Neural cell (in vitro differentiated cells): ENCODE measurements at regions not wholly inside any gene's neighbourhood (a gene's known extent, or its start where the extent isn't known, plus 50 kb on each side); places are given as distances from the start of the nearest gene placed in this dataset.

Source experiments
- H2AFZ ChIP-seq: fragments of 200-600, 300-800 bp; sonication (generic), shearing (Covaris generic); 2 replicates; pipeline ENCODE4 v1.6.0; 2014; ENCODE audit warnings: low read depth, mild to moderate bottlenecking, antibody characterized with exemption, low read length, moderate library complexity
- H3F3A ChIP-seq: fragments of 200-600 bp; shearing (Covaris generic); 2 replicates; pipeline ENCODE4 v1.6.1; 2016; ENCODE audit warnings: mild to moderate bottlenecking, moderate library complexity, mixed read lengths, antibody characterized with exemption, low read length; ENCODE audit not compliant: insufficient read depth, poor library complexity, severe bottlenecking
- H3K27ac ChIP-seq: fragments of 200-600, 300-800 bp; sonication (generic), shearing (Covaris generic); 2 replicates; pipeline ENCODE4 v1.5.1; 2014; ENCODE audit warnings: mild to moderate bottlenecking, low read length, moderate library complexity
- H3K27me3 ChIP-seq: fragments of 300-800, 200-600 bp; sonication (generic), shearing (Covaris generic); 2 replicates; pipeline ENCODE4 v1.6.0; 2014; ENCODE audit warnings: mild to moderate bottlenecking, low read depth, low read length, moderate library complexity; ENCODE audit not compliant: insufficient read depth
- H3K36me3 ChIP-seq: fragments of 300-800, 200-600 bp; sonication (generic), shearing (Covaris generic); 2 replicates; pipeline ENCODE4 v1.5.1; 2014; ENCODE audit warnings: mild to moderate bottlenecking, antibody characterized with exemption, low read length, moderate library complexity; ENCODE audit not compliant: insufficient read depth
- H3K4me2 ChIP-seq: fragments of 300-800, 200-600 bp; sonication (generic), shearing (Covaris generic); 2 replicates; pipeline ENCODE4 v1.6.0; 2014; ENCODE audit warnings: mild to moderate bottlenecking, low read length
- H3K4me3 ChIP-seq: fragments of 300-800, 200-600 bp; sonication (generic), shearing (Covaris generic); 2 replicates; pipeline ENCODE4 v1.5.1; 2014; ENCODE audit warnings: mild to moderate bottlenecking, low read length, moderate library complexity
- H3K79me2 ChIP-seq: fragments of 200-600 bp; shearing (Covaris generic); replicated peaks from 2 replicates; pipeline ENCODE4 v1.6.0; 2014; ENCODE audit warnings: mild to moderate bottlenecking, low read length, moderate library complexity; ENCODE audit not compliant: insufficient read depth
- H3K9ac ChIP-seq: fragments of 300-800, 200-600 bp; sonication (generic), shearing (Covaris generic); 2 replicates; pipeline ENCODE4 v1.6.1; 2016; ENCODE audit warnings: mild to moderate bottlenecking, low read length, mixed read lengths
- H3K9me2 ChIP-seq: fragments of 200-600 bp; shearing (Covaris generic); 2 replicates; pipeline ENCODE4 v1.6.1; 2016; ENCODE audit warnings: mild to moderate bottlenecking, low read length, mixed read lengths; ENCODE audit not compliant: insufficient read depth
- H3K9me3 ChIP-seq: fragments of 200-600, 300-800 bp; sonication (generic), shearing (Covaris generic); 2 replicates; pipeline ENCODE4 v1.6.1; 2016; ENCODE audit warnings: mild to moderate bottlenecking, mixed run types, low read length, moderate library complexity, mixed read lengths
- H4K20me1 ChIP-seq: fragments of 200-600 bp; shearing (Covaris generic); 2 replicates; pipeline ENCODE4 v1.6.1; 2016; ENCODE audit warnings: mild to moderate bottlenecking, mixed run types; ENCODE audit not compliant: insufficient read depth
- CTCF ChIP-seq: fragments of 450-650 bp; IDR thresholded peaks from 2 replicates; pipeline ENCODE4 v1.5.1; 2014; ENCODE audit warnings: antibody characterized with exemption, mild to moderate bottlenecking, moderate library complexity; ENCODE audit not compliant: poor library complexity, severe bottlenecking
- EP300 ChIP-seq: fragments of 450-650 bp; conservative IDR thresholded peaks from 2 replicates; pipeline ENCODE4 v1.6.1; 2014; ENCODE audit warnings: antibody characterized with exemption, mild to moderate bottlenecking, moderate library complexity; ENCODE audit not compliant: poor library complexity, severe bottlenecking
- EZH2 ChIP-seq: fragments of 200-600, 300-800 bp; shearing (Covaris generic), sonication (generic); IDR thresholded peaks from 2 replicates; pipeline ENCODE4 v1.6.1; 2014; ENCODE audit warnings: antibody characterized with exemption, low read length, borderline replicate concordance, mild to moderate bottlenecking; ENCODE audit not compliant: insufficient read depth, poor library complexity, severe bottlenecking
- MXI1 ChIP-seq: fragments of 450-650 bp; conservative IDR thresholded peaks from 2 replicates; pipeline ENCODE4 v1.6.1; 2014; ENCODE audit warnings: antibody characterized with exemption, mild to moderate bottlenecking; ENCODE audit not compliant: poor library complexity, severe bottlenecking
- POLR2AphosphoS5 ChIP-seq: IDR thresholded peaks from 2 replicates; pipeline ENCODE4 v1.6.1; 2012
- RAD21 ChIP-seq: fragments of 450-650 bp; conservative IDR thresholded peaks from 2 replicates; pipeline ENCODE4 v1.6.1; 2014; ENCODE audit warnings: antibody characterized with exemption, mild to moderate bottlenecking, moderate library complexity
- REST ChIP-seq: IDR thresholded peaks from 2 replicates; pipeline ENCODE4 v1.6.1; 2012; ENCODE audit warnings: borderline replicate concordance
- SMC3 ChIP-seq: fragments of 450-650 bp; conservative IDR thresholded peaks from 2 replicates; pipeline ENCODE4 v1.6.1; 2014; ENCODE audit warnings: antibody characterized with exemption, mild to moderate bottlenecking, moderate library complexity; ENCODE audit not compliant: poor library complexity
- TAF1 ChIP-seq: IDR thresholded peaks from 2 replicates; pipeline ENCODE4 v1.6.1; 2012; ENCODE audit warnings: low read depth

DNA sequence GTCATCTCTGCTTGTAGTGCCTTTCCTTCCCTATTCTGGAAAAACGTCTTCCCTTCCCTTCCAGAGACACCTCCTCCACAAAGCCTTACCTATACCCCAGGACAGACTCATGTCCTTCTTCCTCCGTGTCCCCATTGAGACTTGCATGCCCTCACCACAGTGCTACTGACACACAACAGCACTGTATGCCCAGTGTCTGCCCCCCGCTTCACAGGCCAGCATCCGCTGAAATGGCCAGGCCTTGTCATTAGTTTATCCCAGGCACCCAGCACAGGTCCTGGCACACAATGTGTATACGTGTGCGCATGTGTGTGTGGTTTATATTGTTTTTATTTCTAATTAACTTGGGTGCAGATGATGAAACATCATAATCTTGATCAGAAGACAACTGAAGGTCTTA lies 130.1 kb upstream of the CCL2 start:
- no peaks in the 10 kb centered on the region for H3F3A ChIP-seq
- H3K9me3 ChIP-seq: no peaks in the 10 kb centered on the region
- H3K9ac ChIP-seq: no peak overlapping the region
- H2AFZ ChIP-seq: no peak overlapping the region
- H3K36me3 ChIP-seq: no peaks in the 10 kb centered on the region
- no peak overlapping the region for H3K4me3 ChIP-seq
- H3K79me2 ChIP-seq: no peaks in the 10 kb centered on the region
- no peaks in the 10 kb centered on the region for H4K20me1 ChIP-seq
- no peaks in the 10 kb centered on the region for H3K27me3 ChIP-seq
- no peak for TF ChIP-seq REST
- TF ChIP-seq TAF1: no peak
- no peak for TF ChIP-seq MXI1
- no peak for TF ChIP-seq RAD21
- no peak for TF ChIP-seq EZH2
- no peak for TF ChIP-seq POLR2AphosphoS5
- no peak for TF ChIP-seq EP300
- no peak for TF ChIP-seq CTCF
- TF ChIP-seq SMC3: no peak
- H3K9me2 ChIP-seq: no peaks in the 10 kb centered on the region
- no peak overlapping the region for H3K4me2 ChIP-seq
- no peak overlapping the region for H3K27ac ChIP-seq

GRCh38 chr17:34125921-34126320 lies 129.2 kb upstream of the CCL2 start:
- Histone ChIP-seq H4K20me1 (no peaks in the 10 kb centered on the region), H3K9me2 (no peaks in the 10 kb centered on the region), H3K27me3 (no peaks in the 10 kb centered on the region), H3K9me3 (no peaks in the 10 kb centered on the region), H3K4me2 (no peak overlapping the region), H3K4me3 (no peak overlapping the region), H3K27ac (no peak overlapping the region), H3F3A (no peaks in the 10 kb centered on the region), H2AFZ (no peak overlapping the region), H3K79me2 (no peaks in the 10 kb centered on the region), H3K36me3 (no peaks in the 10 kb centered on the region), H3K9ac (no peak overlapping the region)
- TF ChIP-seq POLR2AphosphoS5 (no peak), MXI1 (no peak), RAD21 (no peak), TAF1 (no peak), EP300 (no peak), REST (no peak), EZH2 (no peak), SMC3 (no peak), CTCF (no peak)
